Stimulated activated CD4-positive, alpha-beta T cell treated with anti-CD3 and anti-CD28 coated beads, Interleukin-15, amount 100 ng/mL, for 24 hours (primary cell): ENCODE measurements at regions not wholly inside any gene's neighbourhood (a gene's known extent, or its start where the extent isn't known, plus 50 kb on each side); places are given as distances from the start of the nearest gene placed in this dataset.

Source experiments
- DNase-seq: peaks from one replicate; pipeline ENCODE4 v3.0.0-alpha.2; 2020

- DNase-seq, result no peak
These were observed 222.1 kb upstream of the RPL34 start for GRCh38 chr4:108398316-108398715.

DNA sequence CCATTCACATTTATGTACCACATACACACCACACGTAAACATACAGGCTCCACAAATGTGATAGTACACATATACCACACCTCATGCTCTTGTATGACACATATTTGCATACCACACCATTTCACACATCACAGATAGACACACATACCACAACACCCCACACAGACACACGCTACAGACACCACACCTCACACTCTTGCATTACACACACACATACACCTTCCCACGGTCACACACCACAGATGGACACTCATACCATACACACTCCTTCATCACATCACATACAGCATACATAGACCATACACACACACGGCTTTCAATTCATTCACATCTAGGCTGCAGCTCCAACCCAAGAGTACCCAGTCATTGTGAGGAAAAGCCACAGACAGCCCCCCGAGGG, 222.5 kb upstream of the RPL34 start:
- DNase-seq, result no peak

- DNase-seq, result no peak
These were observed 223.4 kb upstream of the RPL34 start for GRCh38 chr4:108396900-108397497.

GRCh38 chr4:108395786-108396185, 224.6 kb upstream of the RPL34 start:
- no peak for DNase-seq

- DNase-seq, result no peak
These were observed 225.2 kb upstream of the LEF1 start for GRCh38 chr4:108393890-108394472.

DNA sequence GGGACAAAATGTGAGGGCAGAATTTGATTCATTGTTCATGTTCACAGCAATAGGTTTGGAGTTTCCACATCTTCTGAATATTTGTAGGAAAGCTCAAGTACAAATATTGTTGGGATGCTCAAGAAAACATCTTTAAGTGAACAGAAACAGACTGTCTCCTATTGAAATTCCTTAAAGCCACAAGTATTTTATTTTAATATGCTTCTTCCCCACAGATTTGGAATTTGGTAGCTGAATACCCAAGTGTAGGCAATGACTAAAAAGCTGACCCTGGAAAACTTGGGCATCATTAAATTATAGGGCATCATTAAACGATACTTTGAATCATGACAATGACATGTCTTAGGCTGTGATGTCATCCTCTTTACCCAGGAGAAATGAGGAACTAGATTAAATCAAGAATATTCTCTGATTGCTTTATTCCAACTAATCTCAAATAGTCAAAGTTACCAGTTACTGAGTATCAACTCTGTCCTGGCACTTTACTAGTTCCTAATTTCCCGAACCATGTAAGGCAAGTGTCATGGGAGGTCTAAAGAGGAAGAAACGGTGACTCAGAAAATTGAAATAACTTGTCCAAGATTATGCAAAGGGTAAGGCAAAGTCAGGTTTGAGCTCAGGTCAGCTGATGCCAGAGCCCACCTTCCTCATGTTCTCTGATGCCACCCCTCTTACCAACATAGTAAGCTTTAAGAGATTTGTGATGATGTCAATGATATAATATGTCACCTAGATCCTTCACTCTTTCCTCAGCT, 223.1 kb upstream of the LEF1 start:
- no peak for DNase-seq

GRCh38 chr4:108385076-108385475, 216.3 kb upstream of the LEF1 start:
- DNase-seq, result no peak

DNA sequence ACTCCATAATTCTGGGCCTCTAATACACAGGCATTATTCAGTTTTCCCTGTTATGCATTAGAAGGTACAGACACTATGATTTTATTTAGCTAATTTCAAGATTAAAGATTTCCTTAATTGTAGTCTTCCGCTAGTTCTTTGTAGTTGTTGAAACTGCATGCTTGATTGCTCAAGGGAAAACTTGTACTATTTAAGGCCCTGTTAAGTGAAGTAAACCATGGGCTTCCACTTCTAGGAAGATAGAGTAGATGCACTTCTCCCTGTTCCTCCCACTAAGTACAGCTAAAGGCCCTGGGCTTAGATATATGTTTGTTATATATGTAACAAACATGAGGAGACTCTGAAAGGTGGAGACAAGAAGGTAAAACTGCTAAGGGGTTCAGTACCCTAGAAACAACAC, 215.8 kb upstream of the LEF1 start:
- DNase-seq, result no peak

DNA sequence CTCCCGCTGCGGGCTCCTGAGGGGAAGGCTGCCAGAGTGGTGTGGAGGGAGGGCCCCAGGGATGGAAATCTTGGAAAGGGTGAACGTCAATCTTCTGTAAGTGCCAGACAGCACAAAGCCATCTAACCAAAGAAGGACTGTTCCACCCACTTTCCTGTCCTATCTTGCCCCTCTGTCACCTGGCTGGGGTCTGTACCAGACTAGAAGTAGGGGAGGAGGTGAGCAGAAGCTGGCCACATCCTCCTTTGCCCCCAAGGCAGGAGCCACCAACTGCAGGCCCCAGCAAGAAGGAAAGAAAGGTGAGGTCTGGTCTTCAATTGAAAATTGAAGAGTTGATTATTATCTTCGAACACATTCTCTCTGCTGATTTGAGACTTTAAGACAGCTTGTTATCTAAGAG, 214.4 kb upstream of the LEF1 start:
- DNase-seq, result no peak

GRCh38 chr4:108382751-108383150, 214.0 kb upstream of the LEF1 start:
- no peak for DNase-seq

- no peak for DNase-seq
These were observed 209.4 kb upstream of the LEF1 start for GRCh38 chr4:108378164-108378563.

GRCh38 chr4:108377021-108377420, 208.3 kb upstream of the LEF1 start:
- no peak for DNase-seq

GRCh38 chr4:108375434-108375833, 206.7 kb upstream of the LEF1 start:
- DNase-seq, result no peak

DNA sequence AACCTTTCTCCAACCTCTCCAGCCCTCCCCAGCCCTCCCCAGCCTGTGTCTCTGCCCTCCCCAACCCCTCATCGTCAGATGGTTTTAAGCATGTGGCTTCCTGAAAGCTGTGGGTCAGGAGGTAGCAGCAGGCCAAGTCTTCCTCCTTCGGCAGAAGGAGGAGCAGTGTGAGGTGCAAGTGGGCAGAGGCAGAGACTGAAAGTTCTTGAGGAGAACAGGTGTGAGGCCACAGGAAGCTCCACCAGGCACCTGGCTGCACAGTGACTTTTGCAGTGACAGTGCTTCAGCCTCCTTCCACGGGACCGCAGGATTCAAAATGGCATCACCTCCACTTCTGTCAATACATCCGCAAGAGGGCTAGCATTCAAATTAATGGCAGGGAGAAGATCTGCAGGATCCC, 203.9 kb upstream of the LEF1 start:
- peak; percentile 27 for DNase-seq

GRCh38 chr4:108371282-108371681, 202.6 kb upstream of the LEF1 start:
- DNase-seq, result no peak

GRCh38 chr4:108370291-108371141, 201.8 kb upstream of the LEF1 start:
- peak; percentile 46 for DNase-seq

GRCh38 chr4:108369035-108369655, 200.4 kb upstream of the LEF1 start:
- DNase-seq, result no peak

- DNase-seq, result no peak
These were observed 199.0 kb upstream of the LEF1 start for GRCh38 chr4:108367751-108368150.

DNA sequence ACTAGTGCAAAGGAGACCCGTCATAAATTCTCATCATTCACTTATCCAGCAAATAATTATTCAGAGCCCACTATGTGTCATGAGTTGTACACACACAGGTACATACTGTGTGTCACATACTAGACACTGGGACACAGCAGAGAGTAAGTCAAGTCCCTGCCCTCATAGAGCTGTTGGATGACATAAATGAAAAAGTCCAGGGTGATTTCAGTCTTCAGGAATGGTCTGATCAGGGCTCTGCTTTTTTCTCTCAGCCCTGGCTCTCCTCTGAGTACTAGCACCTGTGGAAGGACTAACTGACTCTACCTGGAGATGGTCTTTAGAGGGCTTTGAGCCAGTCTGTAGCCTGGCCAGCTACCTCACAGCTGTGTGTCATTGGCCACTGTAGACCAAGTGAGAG, 198.0 kb upstream of the LEF1 start:
- no peak for DNase-seq

DNA sequence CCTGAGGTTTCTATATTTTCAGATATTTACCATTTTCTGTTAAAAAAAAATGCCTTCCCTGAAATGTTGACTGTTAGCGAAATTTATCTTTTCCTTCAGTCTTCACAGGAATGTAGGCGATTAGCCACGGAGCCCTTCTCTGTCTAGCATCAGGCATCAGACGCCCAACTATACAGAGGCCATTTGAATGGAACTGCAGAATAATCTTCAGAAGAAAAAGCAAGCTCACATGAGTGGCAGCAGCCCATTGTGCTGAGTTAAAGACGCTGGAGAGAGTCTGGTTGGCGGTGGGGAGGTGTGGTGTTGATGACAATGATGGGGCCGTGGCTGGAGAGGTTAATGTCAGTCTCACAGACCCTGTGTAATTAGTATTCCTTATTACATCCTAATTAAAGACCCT, 196.8 kb upstream of the LEF1 start:
- no peak for DNase-seq

DNA sequence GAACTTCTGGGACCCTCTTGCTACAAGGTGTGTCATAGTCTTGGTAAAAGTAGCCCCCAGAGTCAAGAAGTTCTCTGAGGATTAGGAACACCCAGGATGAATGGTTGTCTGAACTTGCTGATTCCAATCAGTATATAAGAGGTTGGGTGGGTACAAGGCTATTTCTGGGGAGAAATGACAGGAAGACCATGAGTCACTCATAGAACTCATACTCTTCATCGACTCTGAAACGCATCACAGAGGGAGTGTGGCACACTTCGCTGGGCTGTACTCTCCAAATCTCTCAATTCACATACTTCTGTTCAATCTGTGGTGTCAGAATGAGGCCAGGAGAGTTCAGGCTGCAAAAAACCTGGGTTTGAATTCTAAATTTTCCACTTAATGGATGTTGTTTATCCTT, 193.2 kb upstream of the LEF1 start:
- no peak for DNase-seq

DNA sequence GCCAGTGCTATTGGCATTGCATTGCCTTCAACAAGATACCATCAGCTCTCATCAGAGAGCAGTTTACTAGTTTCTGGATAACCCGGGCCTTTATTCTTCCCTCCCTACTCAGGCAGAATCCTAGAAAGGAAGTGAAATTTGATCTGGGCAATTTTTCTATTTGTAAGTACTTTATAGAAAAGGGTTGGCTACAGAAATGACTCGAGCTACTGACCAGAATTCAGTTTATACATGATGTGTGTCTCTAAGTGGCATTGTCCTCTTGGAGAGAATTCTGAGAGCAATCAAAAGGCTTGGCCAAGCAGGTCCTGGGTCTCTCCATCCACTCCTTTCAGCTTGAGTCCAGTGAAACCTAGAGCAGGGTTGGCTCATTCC, 192.7 kb upstream of the LEF1 start:
- no peak for DNase-seq

- DNase-seq, result no peak
These were observed 192.2 kb upstream of the LEF1 start for GRCh38 chr4:108360754-108361445.
